KMS-11 (cell line): ENCODE measurements at regions not wholly inside any gene's neighbourhood (a gene's known extent, or its start where the extent isn't known, plus 50 kb on each side); places are given as distances from the start of the nearest gene placed in this dataset.

ENCODE experiments used
- H2AFZ ChIP-seq: fragments of 200-600 bp; sonication (generic); 2 replicates; pipeline ENCODE4 v1.6.1; 2016; ENCODE audit warnings: antibody characterized with exemption, mixed run types, low read depth
- H3K27ac ChIP-seq: fragments of 200-600 bp; sonication (generic); 2 replicates; pipeline ENCODE4 v1.6.1; 2016; ENCODE audit warnings: mild to moderate bottlenecking, mixed run types
- H3K27me3 ChIP-seq: fragments of 200-600 bp; sonication (generic); 2 replicates; pipeline ENCODE4 v1.6.1; 2017; ENCODE audit warnings: mild to moderate bottlenecking, low read depth, mixed run types, moderate library complexity; ENCODE audit not compliant: insufficient read depth
- H3K36me3 ChIP-seq: fragments of 200-600 bp; sonication (generic); 2 replicates; pipeline ENCODE4 v1.6.1; 2017; ENCODE audit warnings: mild to moderate bottlenecking, mixed run types; ENCODE audit not compliant: insufficient read depth
- H3K4me1 ChIP-seq: fragments of 200-600 bp; sonication (generic); 2 replicates; pipeline ENCODE4 v1.6.1; 2016; ENCODE audit warnings: mild to moderate bottlenecking, low read depth, mixed run types; ENCODE audit not compliant: poor library complexity, severe bottlenecking
- H3K4me2 ChIP-seq: fragments of 200-600 bp; sonication (generic); 2 replicates; pipeline ENCODE4 v1.7.0; 2016; ENCODE audit warnings: mild to moderate bottlenecking, mixed run types
- H3K4me3 ChIP-seq: fragments of 200-600 bp; sonication (generic); IDR thresholded peaks from 2 replicates; pipeline ENCODE4 v1.6.1; 2017; ENCODE audit warnings: low read depth, low read length, mixed read lengths; ENCODE audit not compliant: insufficient read depth
- H3K79me2 ChIP-seq: fragments of 200-600 bp; sonication (generic); 2 replicates; pipeline ENCODE4 v1.6.1; 2016; ENCODE audit warnings: low read depth, mixed run types; ENCODE audit not compliant: insufficient read depth
- H3K9ac ChIP-seq: fragments of 200-600 bp; sonication (generic); 2 replicates; pipeline ENCODE4 v1.6.1; 2016; ENCODE audit warnings: mild to moderate bottlenecking, mixed run types
- H4K20me1 ChIP-seq: fragments of 200-600 bp; sonication (generic); 2 replicates; pipeline ENCODE4 v1.6.1; 2016; ENCODE audit warnings: mild to moderate bottlenecking, mixed run types; ENCODE audit not compliant: insufficient read depth
- TF ChIP-seq, protein P1 (sequence below): fragments of 200-600 bp; sonication (generic); conservative IDR thresholded peaks from 2 replicates; pipeline ENCODE4 v1.6.1; 2017; ENCODE audit warnings: low read depth, mild to moderate bottlenecking, antibody characterized with exemption, low read length, moderate library complexity, mixed read lengths

GRCh38 chr11:15318814-15319213 lies 204.1 kb downstream of the INSC start:
- H2AFZ ChIP-seq = no peak overlapping the region
- no peaks in the 10 kb centered on the region for H3K79me2 ChIP-seq
- no peaks in the 10 kb centered on the region for H4K20me1 ChIP-seq
- H3K4me3 ChIP-seq = no peak overlapping the region
- no peak overlapping the region for H3K27ac ChIP-seq
- no peak overlapping the region for H3K9ac ChIP-seq
- no peak overlapping the region for H3K4me2 ChIP-seq
- no peaks in the 10 kb centered on the region for H3K4me1 ChIP-seq
- TF ChIP-seq, protein P1, sequence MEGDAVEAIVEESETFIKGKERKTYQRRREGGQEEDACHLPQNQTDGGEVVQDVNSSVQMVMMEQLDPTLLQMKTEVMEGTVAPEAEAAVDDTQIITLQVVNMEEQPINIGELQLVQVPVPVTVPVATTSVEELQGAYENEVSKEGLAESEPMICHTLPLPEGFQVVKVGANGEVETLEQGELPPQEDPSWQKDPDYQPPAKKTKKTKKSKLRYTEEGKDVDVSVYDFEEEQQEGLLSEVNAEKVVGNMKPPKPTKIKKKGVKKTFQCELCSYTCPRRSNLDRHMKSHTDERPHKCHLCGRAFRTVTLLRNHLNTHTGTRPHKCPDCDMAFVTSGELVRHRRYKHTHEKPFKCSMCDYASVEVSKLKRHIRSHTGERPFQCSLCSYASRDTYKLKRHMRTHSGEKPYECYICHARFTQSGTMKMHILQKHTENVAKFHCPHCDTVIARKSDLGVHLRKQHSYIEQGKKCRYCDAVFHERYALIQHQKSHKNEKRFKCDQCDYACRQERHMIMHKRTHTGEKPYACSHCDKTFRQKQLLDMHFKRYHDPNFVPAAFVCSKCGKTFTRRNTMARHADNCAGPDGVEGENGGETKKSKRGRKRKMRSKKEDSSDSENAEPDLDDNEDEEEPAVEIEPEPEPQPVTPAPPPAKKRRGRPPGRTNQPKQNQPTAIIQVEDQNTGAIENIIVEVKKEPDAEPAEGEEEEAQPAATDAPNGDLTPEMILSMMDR = no peak
- H3K36me3 ChIP-seq = no peaks in the 10 kb centered on the region
- no peaks in the 10 kb centered on the region for H3K27me3 ChIP-seq

GRCh38 chr11:15326520-15326919 lies 211.8 kb downstream of the INSC start:
- no peaks in the 10 kb centered on the region for H3K79me2 ChIP-seq
- no peaks in the 10 kb centered on the region for H4K20me1 ChIP-seq
- no peaks in the 10 kb centered on the region for H3K36me3 ChIP-seq
- no peaks in the 10 kb centered on the region for H3K27me3 ChIP-seq
- no peak overlapping the region for H2AFZ ChIP-seq
- H3K4me2 ChIP-seq = no peak overlapping the region
- no peak overlapping the region for H3K4me3 ChIP-seq
- H3K4me1 ChIP-seq = no peaks in the 10 kb centered on the region
- no peak overlapping the region for H3K9ac ChIP-seq
- H3K27ac ChIP-seq = no peak overlapping the region
- TF ChIP-seq, protein P1 = no peak

GRCh38 chr11:15327786-15328231 lies 213.1 kb downstream of the INSC start:
- no peak overlapping the region for H3K4me2 ChIP-seq
- no peaks in the 10 kb centered on the region for H4K20me1 ChIP-seq
- H3K27ac ChIP-seq = no peak overlapping the region
- no peak overlapping the region for H2AFZ ChIP-seq
- H3K27me3 ChIP-seq = no peaks in the 10 kb centered on the region
- TF ChIP-seq, protein P1 = peak; percentile 77
- no peak overlapping the region for H3K9ac ChIP-seq
- no peaks in the 10 kb centered on the region for H3K36me3 ChIP-seq
- H3K4me1 ChIP-seq = no peaks in the 10 kb centered on the region
- no peak overlapping the region for H3K4me3 ChIP-seq
- H3K79me2 ChIP-seq = no peaks in the 10 kb centered on the region

GRCh38 chr11:15333407-15333806 lies 218.7 kb downstream of the INSC start:
- TF ChIP-seq, protein P1 = no peak
- no peaks in the 10 kb centered on the region for H4K20me1 ChIP-seq
- no peaks in the 10 kb centered on the region for H3K27me3 ChIP-seq
- no peaks in the 10 kb centered on the region for H3K36me3 ChIP-seq
- no peaks in the 10 kb centered on the region for H3K79me2 ChIP-seq
- no peak overlapping the region for H3K4me3 ChIP-seq
- H3K4me2 ChIP-seq = no peak overlapping the region
- no peaks in the 10 kb centered on the region for H3K4me1 ChIP-seq
- no peak overlapping the region for H2AFZ ChIP-seq
- no peak overlapping the region for H3K27ac ChIP-seq
- no peak overlapping the region for H3K9ac ChIP-seq
